Smooth muscle cell (in vitro differentiated cells): ENCODE measurements at regions not wholly inside any gene's neighbourhood (a gene's known extent, or its start where the extent isn't known, plus 50 kb on each side); places are given as distances from the start of the nearest gene placed in this dataset.

Experiments
- DNase-seq: peaks from one replicate; lab custom pipeline; 2025; ENCODE audit not compliant: unreplicated experiment; lab: John Stamatoyannopoulos, UW
- H2AFZ ChIP-seq: fragments of 200-600 bp; sonication (generic); 2 replicates; pipeline ENCODE4 v1.6.0; 2016; ENCODE audit warnings: antibody characterized with exemption, low read depth, mild to moderate bottlenecking
- H3F3A ChIP-seq: fragments of 200-600 bp; sonication (generic); 2 replicates; pipeline ENCODE4 v1.6.0; 2017; ENCODE audit warnings: antibody characterized with exemption, low read depth
- H3K27ac ChIP-seq: fragments of 200-600 bp; sonication (generic); 2 replicates; pipeline ENCODE4 v1.5.1; 2016; ENCODE audit warnings: low read depth, mild to moderate bottlenecking
- H3K27me3 ChIP-seq: fragments of 200-600 bp; sonication (generic); 2 replicates; pipeline ENCODE4 v1.6.1; 2016; ENCODE audit warnings: low read depth, mild to moderate bottlenecking
- H3K36me3 ChIP-seq: fragments of 200-600 bp; sonication (generic); 2 replicates; pipeline ENCODE4 v1.5.1; 2016; ENCODE audit warnings: low read depth
- H3K4me1 ChIP-seq: fragments of 200-600 bp; sonication (generic); 2 replicates; pipeline ENCODE4 v1.5.1; 2016; ENCODE audit warnings: low read depth
- H3K4me2 ChIP-seq: fragments of 200-600 bp; sonication (generic); 2 replicates; pipeline ENCODE4 v1.6.0; 2016; ENCODE audit warnings: mild to moderate bottlenecking
- H3K4me3 ChIP-seq: fragments of 200-600 bp; sonication (generic); 2 replicates; pipeline ENCODE4 v1.5.1; 2016; ENCODE audit warnings: mild to moderate bottlenecking
- H3K79me2 ChIP-seq: fragments of 200-600 bp; sonication (generic); 2 replicates; pipeline ENCODE4 v1.6.0; 2016; ENCODE audit warnings: low read depth, mild to moderate bottlenecking
- H3K9ac ChIP-seq: fragments of 200-600 bp; sonication (generic); 2 replicates; pipeline ENCODE4 v1.6.0; 2016; ENCODE audit warnings: low read depth
- H3K9me3 ChIP-seq: fragments of 200-600 bp; sonication (generic); replicated peaks from 2 replicates; pipeline ENCODE4 v1.5.1; 2016; ENCODE audit warnings: low read depth
- H4K20me1 ChIP-seq: fragments of 200-600 bp; sonication (generic); 2 replicates; pipeline ENCODE4 v1.6.0; 2016; ENCODE audit warnings: low read depth
- CTCF ChIP-seq: fragments of 200-600 bp; sonication (generic); IDR thresholded peaks from 2 replicates; pipeline ENCODE4 v1.5.1; 2017; ENCODE audit warnings: borderline replicate concordance, mild to moderate bottlenecking, antibody characterized with exemption; ENCODE audit not compliant: insufficient read depth, poor library complexity, severe bottlenecking
- WGBS: methylation state at CpG from one replicate; pipeline ENCODE4 v1.1.7; 2016; ENCODE audit warnings: low lambda C conversion rate; 5-methylcytosine and 5-hydroxymethylcytosine counted together

- Histone ChIP-seq H3K9me3 (no peaks in the 10 kb centered on the region), H3F3A (no peaks in the 10 kb centered on the region), H3K79me2 (no peaks in the 10 kb centered on the region), H3K27ac (no peak overlapping the region), H3K4me1 (no peaks in the 10 kb centered on the region), H3K27me3 (no peaks in the 10 kb centered on the region), H3K4me2 (no peak overlapping the region), H2AFZ (no peak overlapping the region), H3K4me3 (no peak overlapping the region), H4K20me1 (no peaks in the 10 kb centered on the region), H3K36me3 (no peaks in the 10 kb centered on the region), H3K9ac (no peak overlapping the region)
- no peak for TF ChIP-seq CTCF
- DNase-seq = no peak
- WGBS = 63% methylated on average over 9 of the region's 9 CpGs
Measured at GRCh38 chr12:31218203-31219025, 107.5 kb downstream of the SINHCAF start.

- Histone ChIP-seq H4K20me1 (no peaks in the 10 kb centered on the region), H3K9ac (no peak overlapping the region), H3F3A (no peaks in the 10 kb centered on the region), H3K4me3 (no peak overlapping the region), H3K4me2 (no peak overlapping the region), H2AFZ (no peak overlapping the region), H3K27ac (no peak overlapping the region), H3K4me1 (no peaks in the 10 kb centered on the region), H3K79me2 (no peaks in the 10 kb centered on the region), H3K36me3 (no peaks in the 10 kb centered on the region), H3K9me3 (no peaks in the 10 kb centered on the region), H3K27me3 (no peaks in the 10 kb centered on the region)
- DNase-seq = no peak
- WGBS = 98% methylated on average over 9 of the region's 9 CpGs
- TF ChIP-seq CTCF = no peak
Measured at GRCh38 chr12:31219521-31219920, 106.4 kb downstream of the SINHCAF start.

GRCh38 chr12:31220061-31220460, 105.9 kb downstream of the SINHCAF start:
- TF ChIP-seq CTCF = no peak
- no peaks in the 10 kb centered on the region for H3F3A ChIP-seq
- no peaks in the 10 kb centered on the region for H3K79me2 ChIP-seq
- no peaks in the 10 kb centered on the region for H4K20me1 ChIP-seq
- WGBS = 56% methylated on average over 7 of the region's 7 CpGs
- H3K36me3 ChIP-seq = no peaks in the 10 kb centered on the region
- H3K9me3 ChIP-seq = no peaks in the 10 kb centered on the region
- H3K4me2 ChIP-seq = no peak overlapping the region
- H3K4me1 ChIP-seq = no peaks in the 10 kb centered on the region
- H3K27me3 ChIP-seq = no peaks in the 10 kb centered on the region
- no peak overlapping the region for H2AFZ ChIP-seq
- no peak overlapping the region for H3K4me3 ChIP-seq
- no peak overlapping the region for H3K27ac ChIP-seq
- DNase-seq = no peak
- H3K9ac ChIP-seq = peak overlapping the region; percentile 41
